ENCODE measurements at regions not wholly inside any gene's neighbourhood (a gene's known extent, or its start where the extent isn't known, plus 50 kb on each side); places are given as distances from the start of the nearest gene placed in this dataset.

- ATAC-seq (no peak), DNase-seq (no peak)
- intact Hi-C loops (cut with micrococcal nuclease) = loop anchor here (10.0 kb wide), 1 partner anchor 369 kb away; no protein-coding TSS in a partner anchor
Measured at GRCh38 chr2:211033765-211034164, 477.4 kb downstream of the CPS1 start.

DNA sequence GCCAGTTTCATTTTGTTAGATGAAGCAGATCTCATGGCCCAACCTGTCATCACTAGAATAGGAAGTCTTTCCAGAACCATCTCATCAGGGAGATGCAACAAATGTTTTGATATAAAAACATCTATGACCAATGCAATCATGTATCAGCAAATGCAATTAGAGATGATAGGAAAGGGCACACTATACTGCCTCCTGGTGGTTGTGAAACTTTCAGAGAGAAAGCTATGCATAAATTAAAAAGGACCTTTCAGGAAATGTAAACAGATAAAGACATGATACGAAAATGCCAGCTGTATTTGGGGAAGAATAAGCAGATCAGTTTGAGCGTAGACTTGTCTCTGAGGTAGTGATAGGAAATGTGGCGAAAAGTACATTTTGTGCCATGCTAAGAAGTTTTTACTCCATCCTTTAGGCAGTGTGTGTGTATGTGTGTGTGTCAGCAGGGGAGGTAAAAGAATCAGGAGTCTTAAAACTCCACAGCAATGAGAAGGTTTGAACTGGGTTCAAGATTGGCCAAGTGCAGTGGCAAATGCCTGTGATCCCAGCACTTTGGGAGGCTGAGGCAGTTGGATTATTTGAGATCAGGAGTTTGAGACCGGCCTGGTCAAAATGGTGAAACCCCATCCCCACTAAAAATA lies 479.3 kb downstream of the CPS1 start:
- intact Hi-C loops (cut with micrococcal nuclease) = loop anchor here (10.0 kb wide), 1 partner anchor 371 kb away; no protein-coding TSS in a partner anchor
- DNase-seq (no peak), ATAC-seq (no peak)

- ATAC-seq (no peak), DNase-seq (no peak)
- intact Hi-C loops (cut with micrococcal nuclease) = no loop called here
Measured at GRCh38 chr2:211045025-211045424, 488.6 kb downstream of the CPS1 start.

- ATAC-seq (no peak), DNase-seq (no peak)
- intact Hi-C loops (cut with micrococcal nuclease) = no loop called here
Measured at GRCh38 chr2:211049321-211050018, 493.1 kb downstream of the CPS1 start.

DNA sequence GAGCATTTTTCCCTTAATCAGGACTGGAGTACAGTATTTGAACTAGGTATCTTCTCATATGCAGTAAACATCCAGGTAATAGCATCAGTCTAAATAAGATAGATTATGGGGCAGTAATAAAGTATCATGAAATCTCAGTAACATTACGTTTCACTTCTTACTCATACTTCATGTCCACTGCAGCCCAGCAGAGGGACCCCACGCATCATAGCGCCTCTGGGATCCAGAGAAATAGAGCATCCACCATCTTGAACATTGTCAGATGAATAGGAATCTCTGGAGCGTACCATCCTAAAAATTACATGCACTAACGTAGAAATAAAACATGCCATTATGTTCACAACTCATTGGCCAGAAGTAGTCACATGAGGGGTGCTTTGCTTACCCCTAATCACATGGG lies 499.0 kb downstream of the CPS1 start:
- DNase-seq (no peak), ATAC-seq (no peak)
- intact Hi-C loops (cut with micrococcal nuclease) = no loop called here

- intact Hi-C loops (cut with micrococcal nuclease) = no loop called here
- no peak for DNase-seq
- ATAC-seq = no peak
Measured at GRCh38 chr2:211061612-211062296, 505.4 kb downstream of the CPS1 start.

GRCh38 chr2:211062297-211062612 lies 505.9 kb downstream of the CPS1 start:
- DNase-seq = no peak

GRCh38 chr2:211067029-211067428 lies 510.6 kb downstream of the CPS1 start:
- no peak for ATAC-seq
- intact Hi-C loops (cut with micrococcal nuclease) = no loop called here
- DNase-seq = no peak

More at GRCh38 chr2:211062297-211062612, 505.9 kb downstream of the CPS1 start:
- intact Hi-C loops (cut with micrococcal nuclease) = no loop called here
- ATAC-seq = no peak

DNA sequence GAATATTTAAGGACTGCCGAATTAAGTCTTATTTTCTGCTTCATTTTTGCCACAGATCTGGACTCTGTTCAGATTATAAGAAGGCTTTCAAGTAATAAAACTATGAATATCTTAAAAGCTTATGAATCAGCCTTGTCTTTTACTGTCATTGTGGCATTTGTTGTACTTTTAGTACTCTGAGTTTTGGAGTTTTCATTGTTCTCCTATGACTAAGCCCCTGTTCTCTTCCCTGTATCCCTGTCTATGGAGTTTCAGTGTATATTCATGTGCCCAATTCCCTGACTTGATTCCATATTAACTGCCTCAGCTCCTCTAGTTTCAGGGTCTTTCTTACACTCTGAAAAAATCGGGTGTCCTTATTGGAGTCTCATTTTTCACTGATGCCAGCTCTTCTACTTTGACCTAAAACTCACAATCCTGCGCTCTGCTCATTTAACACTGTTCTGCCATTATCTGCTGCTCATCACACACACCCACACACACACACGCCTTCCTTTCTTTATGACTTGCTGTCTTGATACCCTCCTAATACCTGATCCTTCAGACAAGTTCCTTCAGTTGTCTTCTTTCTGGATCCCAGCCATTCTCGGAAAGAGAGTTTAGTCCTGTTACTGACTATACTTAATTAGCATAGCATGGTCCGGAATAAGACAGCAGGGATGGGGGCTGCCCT lies 511.8 kb downstream of the CPS1 start:
- intact Hi-C loops (cut with micrococcal nuclease) = no loop called here
- no peak for DNase-seq
- ATAC-seq = no peak

DNA sequence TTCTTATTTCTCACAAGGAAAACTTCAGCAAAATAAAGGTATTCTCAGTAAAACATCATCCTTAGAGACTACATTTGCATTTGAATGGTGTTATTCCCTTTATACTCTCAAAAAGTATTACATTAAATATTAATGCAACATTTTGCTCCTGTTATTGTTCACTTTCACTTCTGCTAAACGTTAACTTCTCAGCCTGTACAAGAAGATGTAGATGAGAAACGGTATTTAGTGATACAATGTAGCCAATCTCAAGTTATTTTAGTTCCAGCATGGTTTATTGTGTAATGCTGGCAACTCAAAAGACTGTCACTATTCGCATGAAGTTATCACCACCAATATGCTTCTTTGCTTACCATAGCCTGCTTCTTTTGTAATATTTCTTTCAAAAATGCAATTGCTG lies 514.1 kb downstream of the CPS1 start:
- DNase-seq = no peak
- no peak for ATAC-seq
- intact Hi-C loops (cut with micrococcal nuclease) = no loop called here

- no peak for DNase-seq
- intact Hi-C loops (cut with micrococcal nuclease) = no loop called here
- no peak for ATAC-seq
Measured at GRCh38 chr2:211077216-211077767, 520.9 kb downstream of the CPS1 start.

DNA sequence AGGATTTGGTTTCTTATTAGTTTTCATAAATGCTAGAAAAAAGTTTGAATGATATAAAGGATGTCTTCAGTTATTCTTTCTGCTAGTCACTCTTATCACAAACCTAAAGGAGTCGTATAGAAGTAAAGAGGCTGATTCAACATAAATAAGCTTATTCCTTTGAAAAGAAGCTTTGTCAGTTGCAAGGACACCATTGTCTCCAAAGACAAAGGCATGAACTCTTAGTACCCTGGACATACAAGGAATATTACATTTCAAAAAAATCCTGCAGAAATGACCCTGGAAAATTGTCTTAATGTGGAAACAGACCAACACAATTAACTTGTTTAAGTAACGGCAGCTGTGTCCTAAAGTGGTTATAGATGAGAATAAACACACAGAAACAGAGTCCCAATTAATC lies 528.0 kb downstream of the CPS1 start:
- no peak for ATAC-seq
- DNase-seq = no peak
- intact Hi-C loops (cut with micrococcal nuclease) = no loop called here

- no peak for ATAC-seq
- DNase-seq = no peak
- intact Hi-C loops (cut with micrococcal nuclease) = loop anchor here (5.0 kb wide), 1 partner anchor 1482 kb away; no protein-coding TSS in a partner anchor
Measured at GRCh38 chr2:211085056-211085680, 528.8 kb downstream of the CPS1 start.

DNA sequence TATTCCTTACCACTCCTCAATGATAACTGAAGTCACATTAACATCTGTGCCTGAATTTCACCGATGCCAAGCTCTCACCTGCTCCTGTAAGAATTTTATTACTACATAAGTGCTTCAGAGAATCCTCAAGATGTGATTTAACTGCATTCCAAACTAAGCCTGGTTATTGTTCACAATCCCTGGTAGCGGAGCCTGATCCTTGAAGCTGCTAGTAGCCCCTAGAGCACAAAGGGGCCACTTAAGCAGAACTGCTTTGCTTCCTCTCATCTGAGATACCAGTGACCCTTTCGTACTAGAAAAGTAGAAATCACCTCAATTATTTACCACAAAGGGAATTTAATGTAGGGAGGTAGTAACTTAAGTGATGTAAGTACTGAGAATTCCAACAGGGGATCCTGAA lies 529.6 kb downstream of the CPS1 start:
- no peak for ATAC-seq
- intact Hi-C loops (cut with micrococcal nuclease) = loop anchor here (5.0 kb wide), 1 partner anchor 1481 kb away; no protein-coding TSS in a partner anchor
- no peak for DNase-seq

DNA sequence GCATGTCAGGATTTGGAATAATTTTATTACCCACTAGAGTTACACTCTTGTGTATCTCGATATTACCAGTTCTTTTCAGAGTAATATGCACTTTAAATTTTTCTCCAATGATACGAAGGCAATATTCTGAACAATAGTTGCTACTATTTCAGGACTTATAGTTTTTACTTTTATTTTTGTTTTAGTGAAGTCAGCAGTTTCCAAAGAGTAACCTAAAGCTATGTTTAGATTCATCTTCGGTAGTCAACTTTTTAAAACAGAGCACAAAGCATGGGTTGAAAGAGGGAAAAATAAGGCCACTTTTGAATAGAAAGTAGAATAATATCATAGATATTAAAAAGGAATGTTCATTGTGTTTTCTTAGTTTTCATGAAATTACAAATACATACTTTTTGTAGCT lies 532.7 kb downstream of the CPS1 start:
- intact Hi-C loops (cut with micrococcal nuclease) = loop anchor here (5.0 kb wide), 1 partner anchor 1478 kb away; no protein-coding TSS in a partner anchor
- ATAC-seq = no peak

GRCh38 chr2:211093743-211094303 lies 537.4 kb downstream of the CPS1 start:
- no peak for ATAC-seq
- intact Hi-C loops (cut with micrococcal nuclease) = no loop called here

More for the DNA sequence above, 532.7 kb downstream of the CPS1 start:
- no peak for DNase-seq

GRCh38 chr2:211103989-211104388 lies 547.6 kb downstream of the CPS1 start:
- no peak for DNase-seq
- intact Hi-C loops (cut with micrococcal nuclease) = no loop called here
- no peak for ATAC-seq

More at GRCh38 chr2:211093743-211094303, 537.4 kb downstream of the CPS1 start:
- no peak for DNase-seq

DNA sequence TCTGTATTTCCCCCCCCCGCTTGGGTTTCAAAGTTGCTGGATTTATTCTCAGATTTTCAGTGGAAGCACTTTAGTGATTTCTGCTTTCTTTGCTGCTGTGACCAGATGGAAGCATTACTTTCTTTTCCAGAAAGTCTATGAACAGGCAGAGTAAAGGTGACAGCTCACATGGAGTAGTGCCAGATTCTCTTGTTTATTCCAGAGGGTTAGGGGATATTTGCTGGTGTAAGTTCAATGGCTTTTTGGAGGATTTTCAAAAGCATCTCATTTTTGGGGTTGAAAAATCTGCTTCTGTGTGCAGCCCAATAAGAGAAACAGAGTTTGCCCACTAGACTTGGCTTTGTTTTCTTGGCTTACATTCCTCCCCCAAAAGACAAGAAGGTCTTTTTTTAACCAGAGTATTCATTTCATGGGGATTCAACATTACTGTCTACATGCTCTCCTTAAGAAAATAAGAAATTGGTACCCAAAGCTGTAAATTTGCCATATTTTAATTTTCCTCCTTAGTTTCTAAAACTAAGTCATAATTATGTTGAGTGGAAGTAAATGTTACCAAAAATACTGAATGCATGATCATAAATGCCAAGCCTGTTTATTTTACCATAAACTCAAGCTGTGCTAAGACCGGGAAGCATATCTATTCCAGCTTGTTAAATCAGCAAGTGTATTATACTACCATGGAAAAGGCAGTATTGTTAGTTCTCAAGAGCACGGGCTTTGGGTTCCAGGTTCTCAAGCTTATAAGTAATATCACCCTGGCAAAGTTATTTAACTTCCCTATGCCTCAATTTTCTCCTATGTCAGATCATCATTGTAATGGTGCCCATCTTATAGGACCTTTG lies 557.2 kb downstream of the CPS1 start:
- DNase-seq (no peak), ATAC-seq (no peak)
- intact Hi-C loops (cut with micrococcal nuclease) = no loop called here

All from left ventricle myocardium superior (tissue), 1 donor.